ENCODE measurements at regions not wholly inside any gene's neighbourhood (a gene's known extent, or its start where the extent isn't known, plus 50 kb on each side); places are given as distances from the start of the nearest gene placed in this dataset.

- TF ChIP-seq CTCF (IDR thresholded peaks at IDR 0.05; ENCODE audit: low read depth, low read length) (no peak), EZH2phosphoT487 (IDR thresholded peaks at IDR 0.05; ENCODE audit: low read depth) (no peak)
Measured at GRCh38 chr3:153096731-153097131, 65.3 kb upstream of the RAP2B start.
